NCI-H2107 treated with DMSO at 0.1 percent for 48 hours (cell line): ENCODE measurements at regions not wholly inside any gene's neighbourhood (a gene's known extent, or its start where the extent isn't known, plus 50 kb on each side); places are given as distances from the start of the nearest gene placed in this dataset.

ENCODE experiments used
- DNase-seq: peaks from one replicate; lab custom pipeline; 2025; ENCODE audit not compliant: unreplicated experiment; lab: John Stamatoyannopoulos, UW

GRCh38 chrX:131764216-131764615, 220.3 kb downstream of the OR13H1 start:
- DNase-seq = no peak

GRCh38 chrX:131778269-131779218, 234.7 kb downstream of the OR13H1 start:
- DNase-seq = no peak

- no peak for DNase-seq
Measured at GRCh38 chrX:131779306-131779705, 235.4 kb downstream of the OR13H1 start.

GRCh38 chrX:131779741-131780140, 235.9 kb downstream of the OR13H1 start:
- DNase-seq = no peak

GRCh38 chrX:131782646-131783045, 238.8 kb downstream of the OR13H1 start:
- DNase-seq = no peak

GRCh38 chrX:131783555-131784308, 239.4 kb upstream of the STK26 start:
- DNase-seq = no peak

- no peak for DNase-seq
Measured at GRCh38 chrX:131789664-131790063, 233.4 kb upstream of the STK26 start.

GRCh38 chrX:131791608-131792355, 231.3 kb upstream of the STK26 start:
- DNase-seq = no peak

GRCh38 chrX:131792356-131792749, 230.7 kb upstream of the STK26 start:
- no peak for DNase-seq

- DNase-seq = no peak
Measured at GRCh38 chrX:131792789-131793462, 230.2 kb upstream of the STK26 start.

- no peak for DNase-seq
Measured at GRCh38 chrX:131795442-131796229, 227.5 kb upstream of the STK26 start.

GRCh38 chrX:131801066-131801465, 222.0 kb upstream of the STK26 start:
- DNase-seq = no peak

GRCh38 chrX:131801911-131802310, 221.2 kb upstream of the STK26 start:
- DNase-seq = no peak

GRCh38 chrX:131802836-131803626, 220.1 kb upstream of the STK26 start:
- no peak for DNase-seq

GRCh38 chrX:131812847-131813825, 210.0 kb upstream of the STK26 start:
- DNase-seq = no peak

- DNase-seq = no peak
Measured at GRCh38 chrX:131816551-131817136, 206.5 kb upstream of the STK26 start.

GRCh38 chrX:131818297-131818936, 204.7 kb upstream of the STK26 start:
- no peak for DNase-seq
